Liver (tissue), 8 donors: ENCODE measurements at regions not wholly inside any gene's neighbourhood (a gene's known extent, or its start where the extent isn't known, plus 50 kb on each side); places are given as distances from the start of the nearest gene placed in this dataset.

ENCODE experiments used
- DNase-seq: peaks from one replicate; pipeline ENCODE4 v3.0.0-alpha.2; 2017; ENCODE audit warnings: low spot score
- H3K27ac ChIP-seq, 2 donors: one replicate each; pipeline ENCODE4 v1.7.0; 2013; ENCODE audit warnings: inconsistent platforms in 2 of 2, low read length in 2 of 2, control low read depth in 1 of 2, low read depth in 1 of 2, mild to moderate bottlenecking in 1 of 2
- H3K27me3 ChIP-seq, 4 donors: one replicate each; pipeline versions ENCODE4 v1.6.1 to v1.7.0; 2013; ENCODE audit warnings: low read length in 3 of 4, inconsistent platforms in 1 of 4, mild to moderate bottlenecking in 1 of 4, moderate library complexity in 1 of 4; ENCODE audit not compliant: control insufficient read depth in 4 of 4, insufficient read depth in 4 of 4
- H3K36me3 ChIP-seq, 4 donors: one replicate each; pipeline versions ENCODE4 v1.6.1 to v1.7.0; 2013; ENCODE audit warnings: low read length in 3 of 4, mild to moderate bottlenecking in 3 of 4, low read depth in 1 of 4, moderate library complexity in 1 of 4; ENCODE audit not compliant: control insufficient read depth in 4 of 4, insufficient read depth in 3 of 4
- H3K4me1 ChIP-seq, 4 donors: one replicate each; pipeline versions ENCODE4 v1.6.1 to v1.7.0; 2013; ENCODE audit warnings: low read length in 3 of 4, mild to moderate bottlenecking in 3 of 4, moderate library complexity in 1 of 4; ENCODE audit not compliant: control insufficient read depth in 4 of 4, insufficient read depth in 4 of 4
- H3K4me3 ChIP-seq, 3 donors: one replicate each; pipeline versions ENCODE4 v1.6.1 to v1.7.0; 2013; ENCODE audit warnings: low read length in 3 of 3, control low read depth in 1 of 3, low read depth in 1 of 3, mild to moderate bottlenecking in 1 of 3
- H3K9ac ChIP-seq, 2 donors: one replicate each; pipeline ENCODE4 v1.7.0; 2013; ENCODE audit warnings: low read length in 2 of 2, mild to moderate bottlenecking in 2 of 2, moderate library complexity in 2 of 2, control low read depth in 1 of 2, low read depth in 1 of 2
- H3K9me3 ChIP-seq, 4 donors: one replicate each; pipeline versions ENCODE4 v1.6.1 to v1.7.0; 2013; ENCODE audit warnings: low read length in 3 of 4; ENCODE audit not compliant: control insufficient read depth in 4 of 4
- EGR1 ChIP-seq, 2 donors: IDR thresholded peaks; 2 replicates each; pipeline ENCODE4 v1.6.1; 2016 to 2018; ENCODE audit warnings: antibody characterized with exemption in 2 of 2, low read depth in 2 of 2
- FOXA1 ChIP-seq: IDR thresholded peaks from 2 replicates; pipeline ENCODE4 v1.6.1; 2016; ENCODE audit warnings: antibody characterized with exemption
- FOXA2 ChIP-seq: IDR thresholded peaks from 2 replicates; pipeline ENCODE4 v1.6.1; 2016; ENCODE audit warnings: antibody characterized with exemption
- GABPA ChIP-seq, 2 donors: IDR thresholded peaks in 1 of 2; conservative IDR thresholded peaks in 1 of 2; 2 replicates each; pipeline ENCODE4 v1.6.1; 2016; ENCODE audit warnings: antibody characterized with exemption in 2 of 2, mild to moderate bottlenecking in 1 of 2, moderate library complexity in 1 of 2
- HNF4A ChIP-seq, 2 donors: conservative IDR thresholded peaks; 2 replicates each; pipeline ENCODE4 v1.6.1; 2016; ENCODE audit warnings: antibody characterized with exemption in 2 of 2, mild to moderate bottlenecking in 2 of 2
- HNF4G ChIP-seq: IDR thresholded peaks from 2 replicates; pipeline ENCODE4 v1.6.1; 2016; ENCODE audit warnings: antibody characterized with exemption
- JUND ChIP-seq, 2 donors: IDR thresholded peaks; 2 replicates each; pipeline ENCODE4 v1.6.1; 2016; ENCODE audit warnings: antibody characterized with exemption in 2 of 2
- NR2F2 ChIP-seq: IDR thresholded peaks from 2 replicates; pipeline ENCODE4 v1.6.1; 2016; ENCODE audit warnings: antibody characterized with exemption
- RAD21 ChIP-seq, 2 donors: IDR thresholded peaks; 2 replicates each; pipeline ENCODE4 v1.6.1; 2016; ENCODE audit warnings: antibody characterized with exemption in 2 of 2, mild to moderate bottlenecking in 2 of 2
- RXRA ChIP-seq, 2 donors: IDR thresholded peaks; 2 replicates each; pipeline ENCODE4 v1.6.1; 2017 to 2018; ENCODE audit warnings: antibody characterized with exemption in 2 of 2, mild to moderate bottlenecking in 1 of 2
- SP1 ChIP-seq: IDR thresholded peaks from 2 replicates; pipeline ENCODE4 v1.6.1; 2018; ENCODE audit warnings: antibody characterized with exemption, mild to moderate bottlenecking
- TAF1 ChIP-seq: conservative IDR thresholded peaks from 2 replicates; pipeline ENCODE4 v1.6.1; 2016; ENCODE audit warnings: antibody characterized with exemption, mild to moderate bottlenecking
- YY1 ChIP-seq: IDR thresholded peaks from 2 replicates; pipeline ENCODE4 v1.6.1; 2016; ENCODE audit warnings: antibody characterized with exemption, mild to moderate bottlenecking
- WGBS: extraction: QIAGEN DNeasy Blood & Tissue Kit; methylation state at CpG from one replicate; pipeline ENCODE4 v1.1.7; 2013; 5-methylcytosine and 5-hydroxymethylcytosine counted together
- TF ChIP-seq, protein P1 (sequence below): IDR thresholded peaks from 2 replicates; pipeline ENCODE4 v1.6.1; 2016; ENCODE audit warnings: antibody characterized with exemption
- TF ChIP-seq, protein P2 (sequence below): IDR thresholded peaks from 2 replicates; pipeline ENCODE4 v1.6.1; 2016; ENCODE audit warnings: antibody characterized with exemption
- TF ChIP-seq, protein P3 (sequence below): IDR thresholded peaks from 2 replicates; pipeline ENCODE4 v1.6.1; 2016; ENCODE audit warnings: antibody characterized with exemption, mild to moderate bottlenecking
- TF ChIP-seq, protein P4 (sequence below): IDR thresholded peaks from 2 replicates; pipeline ENCODE4 v1.6.1; 2016; ENCODE audit warnings: antibody characterized with exemption
- TF ChIP-seq, protein P5 (sequence below): fragments of 150-350 bp; IDR thresholded peaks from 2 replicates; pipeline ENCODE4 v1.5.1; 2017; ENCODE audit warnings: improper control_type of control experiment, low read depth, low read length; ENCODE audit not compliant: missing input control
- donor health status: healthy.
- donor health status: healthy.
- donor health status: healthy.
- donor health status: healthy.
- donor health status: healthy.

DNA sequence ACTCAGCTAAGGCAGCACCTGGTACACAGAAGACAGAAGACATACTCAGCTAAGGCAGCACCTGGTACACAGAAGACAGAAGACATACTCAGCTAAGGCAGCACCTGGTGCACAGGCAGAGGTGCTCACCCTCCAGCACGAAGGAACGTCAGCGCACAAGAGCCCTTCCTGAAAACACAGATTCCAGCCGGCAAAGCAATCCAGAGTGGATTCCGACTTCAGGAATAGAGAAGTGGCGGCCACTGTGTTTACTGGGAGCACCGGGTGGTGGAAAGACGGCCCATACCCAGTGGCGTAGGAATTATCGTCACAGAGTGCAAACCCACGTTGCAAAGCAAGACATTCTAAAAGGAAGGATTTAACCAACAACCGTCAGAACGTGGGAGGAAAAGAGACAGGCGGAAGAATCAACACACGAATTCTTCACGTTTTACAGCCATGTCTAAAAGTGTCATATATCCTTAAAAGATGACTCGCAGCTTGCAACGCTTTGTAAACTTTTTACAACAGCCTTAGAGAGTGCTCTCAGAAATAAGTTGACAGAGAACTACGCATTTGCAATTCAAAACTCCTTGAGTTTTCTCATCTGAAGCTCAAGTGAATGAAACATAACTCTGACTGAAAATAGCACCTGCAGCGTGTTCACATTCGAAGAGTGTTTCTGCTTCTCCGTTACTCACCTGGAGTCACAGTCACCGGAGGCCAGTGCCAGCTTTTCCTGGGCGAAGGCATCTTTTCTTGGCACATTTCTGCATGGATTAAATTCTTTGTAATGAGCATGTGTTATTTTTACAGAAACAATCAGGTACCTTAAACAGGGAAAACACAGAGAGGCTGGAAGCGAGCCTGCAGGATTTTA, 55.8 kb upstream of the GALNT9 start:
- no peak for DNase-seq

DNA sequence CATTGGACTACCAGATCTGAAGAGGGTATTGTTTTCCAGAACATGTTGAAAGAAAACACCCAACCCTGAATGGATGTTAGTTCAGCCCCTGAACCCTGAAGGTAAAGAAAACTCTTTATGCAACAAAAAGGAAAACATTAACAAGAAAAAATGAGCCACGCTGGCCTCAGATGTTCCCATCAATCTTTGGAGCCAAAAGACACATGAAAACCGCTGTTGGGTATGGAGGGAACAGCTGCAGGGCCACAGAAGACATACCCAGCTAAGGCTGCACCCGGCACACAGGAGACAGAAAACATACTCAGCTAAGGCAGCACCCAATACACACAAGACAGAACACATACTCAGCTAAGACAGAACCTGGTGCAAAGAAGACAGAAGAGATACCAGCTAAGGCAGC, 51.3 kb upstream of the GALNT9 start:
- Histone ChIP-seq H3K9ac (no peak overlapping the region), H3K4me1 (no peaks in the 10 kb centered on the region), H3K9me3 (no peaks in the 10 kb centered on the region), H3K4me3 (no peak overlapping the region), H3K27me3 (peaks cover 0 to 7% (median 4%) of the 10 kb centered on the region in 4 donors), H3K27ac (no peak overlapping the region), H3K36me3 (no peaks in the 10 kb centered on the region)
- WGBS = 53% methylated on average over 3 of the region's 3 CpGs
- no peak for DNase-seq
- TF ChIP-seq HNF4A (conservative IDR thresholded peaks at IDR 0.05) (no peak), HNF4G (no peak), RXRA (IDR thresholded peaks at IDR 0.05) (no peak), RAD21 (IDR thresholded peaks at IDR 0.05) (no peak), TAF1 (no peak), SP1 (no peak), FOXA2 (no peak), FOXA1 (no peak), JUND (IDR thresholded peaks at IDR 0.05) (no peak), NR2F2 (no peak), EGR1 (IDR thresholded peaks at IDR 0.05; ENCODE audit: low read depth in 2 of 2) (no peak), YY1 (no peak), GABPA (IDR thresholded peaks at IDR 0.05 in 1 of 2, conservative IDR thresholded peaks at IDR 0.05 in 1 of 2) (no peak)
- TF ChIP-seq, protein P1, sequence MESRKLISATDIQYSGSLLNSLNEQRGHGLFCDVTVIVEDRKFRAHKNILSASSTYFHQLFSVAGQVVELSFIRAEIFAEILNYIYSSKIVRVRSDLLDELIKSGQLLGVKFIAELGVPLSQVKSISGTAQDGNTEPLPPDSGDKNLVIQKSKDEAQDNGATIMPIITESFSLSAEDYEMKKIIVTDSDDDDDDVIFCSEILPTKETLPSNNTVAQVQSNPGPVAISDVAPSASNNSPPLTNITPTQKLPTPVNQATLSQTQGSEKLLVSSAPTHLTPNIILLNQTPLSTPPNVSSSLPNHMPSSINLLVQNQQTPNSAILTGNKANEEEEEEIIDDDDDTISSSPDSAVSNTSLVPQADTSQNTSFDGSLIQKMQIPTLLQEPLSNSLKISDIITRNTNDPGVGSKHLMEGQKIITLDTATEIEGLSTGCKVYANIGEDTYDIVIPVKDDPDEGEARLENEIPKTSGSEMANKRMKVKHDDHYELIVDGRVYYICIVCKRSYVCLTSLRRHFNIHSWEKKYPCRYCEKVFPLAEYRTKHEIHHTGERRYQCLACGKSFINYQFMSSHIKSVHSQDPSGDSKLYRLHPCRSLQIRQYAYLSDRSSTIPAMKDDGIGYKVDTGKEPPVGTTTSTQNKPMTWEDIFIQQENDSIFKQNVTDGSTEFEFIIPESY = no peak
- TF ChIP-seq, protein P2, sequence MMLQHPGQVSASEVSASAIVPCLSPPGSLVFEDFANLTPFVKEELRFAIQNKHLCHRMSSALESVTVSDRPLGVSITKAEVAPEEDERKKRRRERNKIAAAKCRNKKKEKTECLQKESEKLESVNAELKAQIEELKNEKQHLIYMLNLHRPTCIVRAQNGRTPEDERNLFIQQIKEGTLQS = no peak
- TF ChIP-seq, protein P3, sequence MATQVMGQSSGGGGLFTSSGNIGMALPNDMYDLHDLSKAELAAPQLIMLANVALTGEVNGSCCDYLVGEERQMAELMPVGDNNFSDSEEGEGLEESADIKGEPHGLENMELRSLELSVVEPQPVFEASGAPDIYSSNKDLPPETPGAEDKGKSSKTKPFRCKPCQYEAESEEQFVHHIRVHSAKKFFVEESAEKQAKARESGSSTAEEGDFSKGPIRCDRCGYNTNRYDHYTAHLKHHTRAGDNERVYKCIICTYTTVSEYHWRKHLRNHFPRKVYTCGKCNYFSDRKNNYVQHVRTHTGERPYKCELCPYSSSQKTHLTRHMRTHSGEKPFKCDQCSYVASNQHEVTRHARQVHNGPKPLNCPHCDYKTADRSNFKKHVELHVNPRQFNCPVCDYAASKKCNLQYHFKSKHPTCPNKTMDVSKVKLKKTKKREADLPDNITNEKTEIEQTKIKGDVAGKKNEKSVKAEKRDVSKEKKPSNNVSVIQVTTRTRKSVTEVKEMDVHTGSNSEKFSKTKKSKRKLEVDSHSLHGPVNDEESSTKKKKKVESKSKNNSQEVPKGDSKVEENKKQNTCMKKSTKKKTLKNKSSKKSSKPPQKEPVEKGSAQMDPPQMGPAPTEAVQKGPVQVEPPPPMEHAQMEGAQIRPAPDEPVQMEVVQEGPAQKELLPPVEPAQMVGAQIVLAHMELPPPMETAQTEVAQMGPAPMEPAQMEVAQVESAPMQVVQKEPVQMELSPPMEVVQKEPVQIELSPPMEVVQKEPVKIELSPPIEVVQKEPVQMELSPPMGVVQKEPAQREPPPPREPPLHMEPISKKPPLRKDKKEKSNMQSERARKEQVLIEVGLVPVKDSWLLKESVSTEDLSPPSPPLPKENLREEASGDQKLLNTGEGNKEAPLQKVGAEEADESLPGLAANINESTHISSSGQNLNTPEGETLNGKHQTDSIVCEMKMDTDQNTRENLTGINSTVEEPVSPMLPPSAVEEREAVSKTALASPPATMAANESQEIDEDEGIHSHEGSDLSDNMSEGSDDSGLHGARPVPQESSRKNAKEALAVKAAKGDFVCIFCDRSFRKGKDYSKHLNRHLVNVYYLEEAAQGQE = no peak
- TF ChIP-seq, protein P4, sequence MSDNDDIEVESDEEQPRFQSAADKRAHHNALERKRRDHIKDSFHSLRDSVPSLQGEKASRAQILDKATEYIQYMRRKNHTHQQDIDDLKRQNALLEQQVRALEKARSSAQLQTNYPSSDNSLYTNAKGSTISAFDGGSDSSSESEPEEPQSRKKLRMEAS = no peak
- TF ChIP-seq, protein P5, sequence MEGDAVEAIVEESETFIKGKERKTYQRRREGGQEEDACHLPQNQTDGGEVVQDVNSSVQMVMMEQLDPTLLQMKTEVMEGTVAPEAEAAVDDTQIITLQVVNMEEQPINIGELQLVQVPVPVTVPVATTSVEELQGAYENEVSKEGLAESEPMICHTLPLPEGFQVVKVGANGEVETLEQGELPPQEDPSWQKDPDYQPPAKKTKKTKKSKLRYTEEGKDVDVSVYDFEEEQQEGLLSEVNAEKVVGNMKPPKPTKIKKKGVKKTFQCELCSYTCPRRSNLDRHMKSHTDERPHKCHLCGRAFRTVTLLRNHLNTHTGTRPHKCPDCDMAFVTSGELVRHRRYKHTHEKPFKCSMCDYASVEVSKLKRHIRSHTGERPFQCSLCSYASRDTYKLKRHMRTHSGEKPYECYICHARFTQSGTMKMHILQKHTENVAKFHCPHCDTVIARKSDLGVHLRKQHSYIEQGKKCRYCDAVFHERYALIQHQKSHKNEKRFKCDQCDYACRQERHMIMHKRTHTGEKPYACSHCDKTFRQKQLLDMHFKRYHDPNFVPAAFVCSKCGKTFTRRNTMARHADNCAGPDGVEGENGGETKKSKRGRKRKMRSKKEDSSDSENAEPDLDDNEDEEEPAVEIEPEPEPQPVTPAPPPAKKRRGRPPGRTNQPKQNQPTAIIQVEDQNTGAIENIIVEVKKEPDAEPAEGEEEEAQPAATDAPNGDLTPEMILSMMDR = no peak

More for the DNA sequence above, 55.8 kb upstream of the GALNT9 start:
- Histone ChIP-seq H3K4me3 (no peak overlapping the region), H3K27me3 (peaks cover 0 to 4% (median 1%) of the 10 kb centered on the region in 4 donors), H3K4me1 (no peaks in the 10 kb centered on the region), H3K9me3 (no peaks in the 10 kb centered on the region), H3K27ac (no peak overlapping the region), H3K9ac (no peak overlapping the region), H3K36me3 (no peaks in the 10 kb centered on the region)
- TF ChIP-seq YY1 = no peak
- no peak for TF ChIP-seq RAD21 (IDR thresholded peaks at IDR 0.05)
- no peak for TF ChIP-seq FOXA2
- TF ChIP-seq NR2F2 = no peak
- TF ChIP-seq HNF4G = no peak
- no peak for TF ChIP-seq EGR1 (IDR thresholded peaks at IDR 0.05; ENCODE audit: low read depth in 2 of 2)
- TF ChIP-seq HNF4A (conservative IDR thresholded peaks at IDR 0.05) = no peak
- TF ChIP-seq, protein P5 = no peak
- TF ChIP-seq RXRA (IDR thresholded peaks at IDR 0.05) = no peak
- WGBS = 60% methylated on average over 25 of the region's 25 CpGs
